NT2/D1 (cell line): ENCODE measurements at regions not wholly inside any gene's neighbourhood (a gene's known extent, or its start where the extent isn't known, plus 50 kb on each side); places are given as distances from the start of the nearest gene placed in this dataset.

Experiments used
- SUZ12 ChIP-seq: IDR thresholded peaks from 2 replicates; pipeline ENCODE4 v1.6.1; 2011; ENCODE audit not compliant: insufficient read length, insufficient read depth; ENCODE audit errors: extremely low read depth
- YY1 ChIP-seq: IDR thresholded peaks from 2 replicates; pipeline ENCODE4 v1.6.1; 2011; ENCODE audit not compliant: insufficient read length, insufficient read depth
- ZNF274 ChIP-seq: IDR thresholded peaks from 2 replicates; pipeline ENCODE4 v1.6.1; 2011; ENCODE audit warnings: mild to moderate bottlenecking, low read depth, low read length

DNA sequence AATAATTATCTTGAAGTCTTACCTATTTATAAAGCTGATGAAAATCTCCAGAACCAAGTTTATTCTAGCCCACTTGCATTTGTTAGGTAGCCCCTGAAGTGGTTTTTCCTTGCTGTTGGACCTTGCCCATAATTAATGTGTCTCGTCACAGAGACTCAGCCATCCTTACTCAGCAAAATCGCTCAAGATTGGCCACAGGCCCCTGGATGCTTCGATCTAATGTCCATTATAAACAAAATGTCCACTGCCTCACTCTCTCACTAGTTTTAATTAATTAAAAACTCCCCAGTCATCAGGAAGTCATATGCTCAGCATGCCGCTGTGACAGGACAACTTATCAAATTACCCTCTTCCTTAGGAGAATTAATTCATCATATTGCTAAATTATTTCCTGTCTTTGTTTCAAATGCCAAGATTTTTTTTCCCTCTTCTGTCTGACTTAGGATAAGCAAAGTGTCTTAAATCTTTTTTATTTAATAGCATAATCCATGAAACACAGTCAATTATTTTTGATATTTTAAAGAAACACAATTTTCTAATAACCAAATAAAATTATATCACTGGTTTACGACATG is 126.8 kb upstream of the PCLO start:
- TF ChIP-seq SUZ12 = no peak
- TF ChIP-seq YY1 = no peak
- TF ChIP-seq ZNF274 = no peak
